OCI-LY7 (cell line): ENCODE measurements at regions not wholly inside any gene's neighbourhood (a gene's known extent, or its start where the extent isn't known, plus 50 kb on each side); places are given as distances from the start of the nearest gene placed in this dataset.

Experiments used
- CTCF ChIP-seq: fragments of 200-600 bp; sonication (generic); conservative IDR thresholded peaks from 2 replicates; pipeline ENCODE4 v1.5.1; 2014; ENCODE audit warnings: mild to moderate bottlenecking, antibody characterized with exemption, low read length, moderate library complexity, mixed read lengths
- EZH2phosphoT487 ChIP-seq: fragments of 200-600 bp; sonication (generic); IDR thresholded peaks from 2 replicates; pipeline ENCODE4 v1.6.1; 2018; ENCODE audit warnings: low read depth, borderline replicate concordance, mild to moderate bottlenecking, mixed run types, antibody characterized with exemption, low read length, moderate library complexity, mixed read lengths

DNA sequence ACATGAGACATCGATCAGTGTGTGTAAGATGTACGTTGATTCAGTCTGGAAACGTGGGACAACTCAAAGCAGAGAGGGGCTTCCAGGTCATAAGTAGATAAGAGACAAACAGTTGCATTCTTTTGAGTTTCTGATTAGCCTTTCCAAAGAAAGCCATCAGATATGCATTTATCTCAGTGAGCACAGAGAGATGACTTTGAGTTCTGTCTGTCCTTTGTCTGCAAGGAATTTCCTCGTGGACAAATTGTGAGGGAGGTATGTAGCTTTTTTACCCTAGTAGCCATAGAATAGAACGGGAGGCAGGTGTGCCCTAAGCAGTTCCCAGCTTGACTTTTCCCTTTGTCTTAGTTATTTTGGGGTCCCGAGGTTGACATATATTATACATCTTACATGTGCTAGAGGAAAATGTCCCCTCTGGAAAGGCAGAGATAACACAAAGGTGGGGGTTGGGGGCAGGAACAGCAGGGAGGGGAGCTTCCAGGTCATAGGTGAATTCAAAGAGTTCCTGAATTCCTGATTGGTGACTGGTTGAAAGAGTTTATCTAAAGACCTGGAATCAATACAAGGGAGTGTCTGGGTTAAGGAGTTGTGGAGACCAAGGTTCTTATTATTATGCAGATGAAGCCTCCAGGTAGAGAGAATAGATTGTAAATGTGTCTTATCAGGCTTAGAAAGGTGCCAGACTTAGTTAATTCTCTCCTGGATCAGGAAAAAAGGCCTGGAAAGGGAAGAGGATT is 237.0 kb downstream of the NFATC2 start:
- TF ChIP-seq CTCF (no peak), EZH2phosphoT487 (no peak)
